GM12872 (cell line): ENCODE measurements at regions not wholly inside any gene's neighbourhood (a gene's known extent, or its start where the extent isn't known, plus 50 kb on each side); places are given as distances from the start of the nearest gene placed in this dataset.

Source experiments
- CTCF ChIP-seq: IDR thresholded peaks from 3 replicates; pipeline ENCODE4 v1.5.1; 2011; ENCODE audit warnings: low read depth, mild to moderate bottlenecking, low read length, moderate library complexity; ENCODE audit not compliant: insufficient read depth

GRCh38 chr4:186808630-186809018 is 85.0 kb upstream of the FAT1 start:
- TF ChIP-seq CTCF: no peak

GRCh38 chr4:186809070-186809469 is 85.4 kb upstream of the FAT1 start:
- no peak for TF ChIP-seq CTCF

- TF ChIP-seq CTCF: no peak
Measured at GRCh38 chr4:186810613-186811150, 87.0 kb upstream of the FAT1 start.

GRCh38 chr4:186812592-186812991 is 88.9 kb upstream of the FAT1 start:
- no peak for TF ChIP-seq CTCF

- no peak for TF ChIP-seq CTCF
Measured at GRCh38 chr4:186813377-186814068, 89.9 kb upstream of the FAT1 start.

- TF ChIP-seq CTCF: no peak
Measured at GRCh38 chr4:186814535-186815070, 90.9 kb upstream of the FAT1 start.

GRCh38 chr4:186819342-186820086 is 95.9 kb upstream of the FAT1 start:
- no peak for TF ChIP-seq CTCF
